NT2/D1 (cell line): ENCODE measurements at regions not wholly inside any gene's neighbourhood (a gene's known extent, or its start where the extent isn't known, plus 50 kb on each side); places are given as distances from the start of the nearest gene placed in this dataset.

Experiments
- DNase-seq: peaks from one replicate; pipeline ENCODE4 v3.0.0-alpha.2; 2011; ENCODE audit warnings: low read depth, low spot score
- H3K27me3 ChIP-seq: 2 replicates; pipeline ENCODE4 v1.6.0; 2011; ENCODE audit warnings: mild to moderate bottlenecking; ENCODE audit not compliant: insufficient read length, insufficient read depth
- H3K36me3 ChIP-seq: 2 replicates; pipeline ENCODE4 v1.6.1; 2011; ENCODE audit warnings: mild to moderate bottlenecking, low read length, mixed read lengths; ENCODE audit not compliant: insufficient read depth, insufficient read length
- H3K4me1 ChIP-seq: 2 replicates; pipeline ENCODE4 v1.5.1; 2011; ENCODE audit not compliant: insufficient read depth, insufficient read length
- H3K4me3 ChIP-seq: 2 replicates; pipeline ENCODE4 v1.5.1; 2011; ENCODE audit warnings: low read depth; ENCODE audit not compliant: insufficient read length
- H3K9ac ChIP-seq: 2 replicates; pipeline ENCODE4 v1.6.0; 2011; ENCODE audit warnings: low read depth; ENCODE audit not compliant: insufficient read length
- H3K9me3 ChIP-seq: 2 replicates; pipeline ENCODE4 v1.5.1; 2011; ENCODE audit warnings: mild to moderate bottlenecking, low read length; ENCODE audit not compliant: insufficient read depth
- SUZ12 ChIP-seq: IDR thresholded peaks from 2 replicates; pipeline ENCODE4 v1.6.1; 2011; ENCODE audit not compliant: insufficient read length, insufficient read depth; ENCODE audit errors: extremely low read depth
- YY1 ChIP-seq: IDR thresholded peaks from 2 replicates; pipeline ENCODE4 v1.6.1; 2011; ENCODE audit not compliant: insufficient read length, insufficient read depth
- ZNF274 ChIP-seq: IDR thresholded peaks from 2 replicates; pipeline ENCODE4 v1.6.1; 2011; ENCODE audit warnings: mild to moderate bottlenecking, low read depth, low read length

DNA sequence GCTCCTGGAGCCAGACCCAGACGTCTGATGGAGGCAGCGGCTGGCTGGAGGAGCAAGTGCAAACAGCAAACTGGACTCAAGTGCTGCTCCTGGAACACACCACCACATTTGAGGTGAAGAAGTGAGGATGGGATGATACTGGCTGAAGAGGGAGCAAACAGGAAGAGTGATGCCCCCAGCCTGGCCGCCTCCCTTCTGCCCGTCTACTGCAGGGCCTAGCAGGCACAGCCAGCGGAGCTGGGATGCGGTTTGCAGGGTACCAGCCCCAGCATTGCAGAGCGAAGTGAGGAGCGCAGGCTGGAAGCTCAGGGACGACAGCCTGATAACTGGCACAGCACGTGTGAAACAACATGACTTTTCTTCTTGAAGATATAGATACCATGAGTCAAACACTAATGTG lies 111.8 kb upstream of the ZNF32 start:
- Histone ChIP-seq H3K4me3 (no peak overlapping the region), H3K4me1 (no peaks in the 10 kb centered on the region), H3K27me3 (peaks cover 10% of the 10 kb centered on the region), H3K9me3 (no peaks in the 10 kb centered on the region), H3K36me3 (no peaks in the 10 kb centered on the region), H3K9ac (no peak overlapping the region)
- TF ChIP-seq ZNF274: no peak
- no peak for TF ChIP-seq YY1
- TF ChIP-seq SUZ12: no peak
- no peak for DNase-seq

DNA sequence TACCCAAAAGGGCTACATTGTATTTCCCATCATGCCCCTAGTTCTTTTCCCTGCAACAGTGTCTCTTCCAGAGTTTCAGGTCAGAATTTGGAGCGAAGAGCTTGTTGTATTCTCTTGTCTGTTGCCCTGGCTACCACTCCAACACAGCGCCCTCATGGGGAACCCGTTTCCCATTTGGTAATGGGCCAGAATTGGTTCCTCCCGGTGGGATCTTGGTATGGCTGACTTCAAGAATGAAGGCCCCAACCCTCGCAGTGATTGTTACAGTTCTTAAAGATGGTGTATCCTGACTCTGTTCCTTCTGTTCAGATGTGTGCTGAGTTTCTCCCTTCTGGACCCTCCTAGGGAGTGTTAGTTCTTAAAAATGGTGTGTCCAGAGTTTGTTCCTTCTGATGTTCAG lies 110.5 kb upstream of the ZNF32 start:
- Histone ChIP-seq H3K27me3 (peaks cover 10% of the 10 kb centered on the region), H3K4me1 (no peaks in the 10 kb centered on the region), H3K9me3 (no peaks in the 10 kb centered on the region), H3K4me3 (no peak overlapping the region), H3K36me3 (no peaks in the 10 kb centered on the region), H3K9ac (no peak overlapping the region)
- DNase-seq: no peak
- no peak for TF ChIP-seq SUZ12
- no peak for TF ChIP-seq ZNF274
- no peak for TF ChIP-seq YY1

DNA sequence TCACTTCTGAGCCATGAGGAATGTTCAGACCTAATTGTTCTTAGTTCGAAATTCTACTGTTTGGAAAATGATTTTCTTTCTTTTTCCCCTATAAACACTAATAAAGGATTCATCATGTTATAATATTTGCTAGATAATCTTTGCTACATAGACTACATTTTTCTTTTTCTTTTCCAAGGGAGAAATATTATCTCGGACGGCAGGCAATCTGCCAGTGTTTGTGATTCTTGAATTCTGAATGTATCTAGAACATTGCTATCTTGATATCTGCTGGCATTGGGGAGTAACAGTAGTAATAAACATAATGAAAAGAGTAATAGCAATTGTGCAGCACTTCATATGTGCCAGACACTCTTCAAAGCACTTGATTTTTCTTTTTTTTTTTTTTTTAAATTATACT lies 107.7 kb upstream of the ZNF32 start:
- Histone ChIP-seq H3K36me3 (no peaks in the 10 kb centered on the region), H3K9me3 (no peaks in the 10 kb centered on the region), H3K27me3 (peaks cover 26% of the 10 kb centered on the region), H3K4me3 (no peak overlapping the region), H3K9ac (no peak overlapping the region), H3K4me1 (peaks cover 4% of the 10 kb centered on the region)
- TF ChIP-seq SUZ12: no peak
- TF ChIP-seq YY1: no peak
- no peak for TF ChIP-seq ZNF274
- DNase-seq: no peak

DNA sequence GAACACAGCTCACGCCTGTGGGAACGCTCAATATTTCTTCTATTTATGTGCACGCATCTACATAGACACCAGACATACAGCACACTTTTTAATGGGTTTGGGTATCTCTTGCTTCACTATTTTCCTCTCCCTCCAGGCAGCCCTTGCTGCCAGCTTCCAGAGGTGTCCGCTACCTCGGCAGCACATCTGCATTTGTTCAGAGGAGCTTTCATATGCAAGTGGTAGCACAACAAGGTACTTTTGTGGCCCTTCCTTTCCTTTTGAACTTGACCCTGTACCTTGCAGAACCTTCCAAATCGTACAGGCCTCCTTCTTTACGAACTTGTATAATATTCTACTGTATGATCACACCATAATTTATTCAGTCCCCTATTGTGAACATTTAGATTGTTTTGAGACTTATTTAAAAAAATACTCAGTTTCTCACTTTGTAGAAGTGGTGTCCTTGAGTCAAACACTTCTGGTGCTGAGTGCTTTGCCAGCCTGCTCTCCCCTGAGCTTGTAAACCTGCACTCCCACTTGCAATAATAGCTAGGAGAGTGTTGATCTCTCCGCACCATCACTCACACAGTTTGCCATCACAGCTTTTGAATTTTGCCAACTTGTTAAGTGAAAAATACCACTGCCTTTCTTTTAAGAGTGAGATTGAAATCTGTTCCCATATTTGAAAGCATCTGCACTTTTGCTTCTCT lies 106.0 kb upstream of the ZNF32 start:
- no peak for TF ChIP-seq ZNF274
- TF ChIP-seq SUZ12: no peak
- no peak for TF ChIP-seq YY1
- DNase-seq: peak; percentile 38
- H3K27me3 ChIP-seq: peaks cover 27% of the 10 kb centered on the region
- H3K36me3 ChIP-seq: no peaks in the 10 kb centered on the region
- no peaks in the 10 kb centered on the region for H3K9me3 ChIP-seq
- H3K9ac ChIP-seq: no peak overlapping the region
- peaks cover 4% of the 10 kb centered on the region for H3K4me1 ChIP-seq
- H3K4me3 ChIP-seq: no peak overlapping the region

DNA sequence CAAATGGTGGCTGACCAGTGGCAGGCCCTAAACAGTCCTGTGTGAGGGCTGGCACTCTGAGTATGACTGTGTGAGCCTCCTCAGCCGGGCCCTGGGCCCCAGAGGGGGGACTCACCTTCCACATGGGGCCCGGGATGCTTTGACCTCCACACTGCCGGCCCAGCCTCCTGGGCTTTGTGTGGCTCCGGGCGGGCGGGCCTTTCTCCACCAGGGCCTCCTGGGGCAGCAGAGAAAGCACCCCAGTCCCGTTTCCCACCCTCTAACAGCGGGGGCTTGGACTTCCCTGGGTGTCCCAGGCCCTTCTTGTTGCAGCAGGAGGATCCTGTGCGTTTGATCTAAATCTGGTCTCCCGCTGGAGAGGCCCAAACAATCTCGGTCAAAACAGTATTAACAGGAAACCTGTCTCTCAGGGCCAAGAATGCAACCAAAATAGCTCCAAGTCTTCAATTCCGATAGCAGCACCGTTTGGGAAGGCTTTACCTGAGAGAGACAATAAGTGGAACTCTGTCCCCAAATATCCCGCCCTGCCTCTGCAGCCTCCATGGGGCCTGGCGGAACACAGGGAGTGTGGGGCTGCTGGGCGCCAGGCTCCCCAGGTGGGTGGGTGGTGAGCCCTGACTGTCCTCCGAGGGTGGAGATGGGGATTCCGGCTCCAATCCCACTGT lies 104.8 kb upstream of the ZNF32 start:
- Histone ChIP-seq H3K36me3 (no peaks in the 10 kb centered on the region), H3K4me3 (no peak overlapping the region), H3K4me1 (peaks cover 4% of the 10 kb centered on the region), H3K27me3 (peaks cover 36% of the 10 kb centered on the region), H3K9ac (no peak overlapping the region), H3K9me3 (no peaks in the 10 kb centered on the region)
- no peak for DNase-seq
- no peak for TF ChIP-seq ZNF274
- no peak for TF ChIP-seq YY1
- no peak for TF ChIP-seq SUZ12

DNA sequence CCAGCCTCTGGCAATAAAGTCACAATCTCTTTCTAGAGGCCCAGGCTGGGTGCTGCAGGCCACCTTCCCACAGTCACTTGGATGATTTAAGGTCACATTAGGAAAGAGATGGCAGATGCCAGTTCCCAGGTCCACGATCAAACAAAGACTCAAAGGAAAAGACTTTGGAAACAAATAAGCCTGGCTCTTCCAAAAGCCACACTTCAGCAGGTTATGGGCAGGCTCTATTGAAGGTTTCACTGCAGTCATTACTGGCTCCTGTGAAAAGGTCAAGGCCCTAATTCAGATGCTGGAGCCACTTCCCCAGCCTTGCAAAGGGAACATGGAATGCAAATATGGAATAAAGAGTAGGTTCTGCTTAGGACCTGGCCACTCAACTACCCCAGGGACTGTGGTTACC lies 104.0 kb upstream of the ZNF32 start:
- H3K4me3 ChIP-seq: no peak overlapping the region
- H3K27me3 ChIP-seq: peaks cover 36% of the 10 kb centered on the region
- H3K36me3 ChIP-seq: no peaks in the 10 kb centered on the region
- H3K4me1 ChIP-seq: peaks cover 4% of the 10 kb centered on the region
- H3K9me3 ChIP-seq: no peaks in the 10 kb centered on the region
- no peak for DNase-seq
- no peak for TF ChIP-seq SUZ12
- no peak for TF ChIP-seq ZNF274
- TF ChIP-seq YY1: no peak
- H3K9ac ChIP-seq: no peak overlapping the region

DNA sequence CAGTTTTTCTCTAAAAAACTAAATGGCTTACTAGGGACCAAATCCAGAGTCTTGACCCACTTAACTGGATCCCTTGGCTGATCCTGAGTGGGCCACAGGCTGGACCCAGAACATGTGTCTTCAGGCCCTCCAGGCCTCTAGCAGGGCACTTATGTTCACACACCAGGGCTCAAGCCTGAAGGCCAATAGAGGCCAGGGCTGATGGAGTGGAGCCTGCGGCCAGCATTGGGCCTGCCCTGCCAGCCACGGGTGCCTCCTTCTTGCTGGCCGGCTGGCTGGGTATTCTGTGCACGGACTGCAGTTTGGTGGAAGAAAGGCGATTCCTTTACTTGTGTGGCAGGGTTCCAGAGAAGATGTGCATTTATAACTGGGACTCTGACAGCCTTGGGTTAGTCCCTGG lies 103.0 kb upstream of the ZNF32 start:
- TF ChIP-seq YY1 (no peak), SUZ12 (no peak), ZNF274 (no peak)
- H3K27me3 ChIP-seq: peaks cover 36% of the 10 kb centered on the region
- H3K9me3 ChIP-seq: no peaks in the 10 kb centered on the region
- no peaks in the 10 kb centered on the region for H3K36me3 ChIP-seq
- H3K9ac ChIP-seq: no peak overlapping the region
- DNase-seq: no peak
- peaks cover 4% of the 10 kb centered on the region for H3K4me1 ChIP-seq
- no peak overlapping the region for H3K4me3 ChIP-seq
